Naive B cell (primary cell): ENCODE measurements at regions not wholly inside any gene's neighbourhood (a gene's known extent, or its start where the extent isn't known, plus 50 kb on each side); places are given as distances from the start of the nearest gene placed in this dataset.
"Not testable (repeated sequence)": the region's sequence is repeated elsewhere in the genome, so short reads cannot be mapped to it uniquely, and the experiment has no call there.

Experiments
- ATAC-seq, 2 donors: fragments of 150-1000 bp; cut with Tn5 transposase; 2 replicates each; pipeline ENCODE4 v1.10.0; 2021; ENCODE audit warnings: low read depth in 2 of 2, mild to moderate bottlenecking in 2 of 2, moderate library complexity in 2 of 2
- DNase-seq: peaks from one replicate; pipeline ENCODE4 v3.0.0; 2022
- H3K27ac Mint-ChIP-seq, 6 donors: one replicate each; pipeline ENCODE4 v1.8.0; 2020 to 2022; ENCODE audit warnings: mild to moderate bottlenecking in 6 of 6, mixed read lengths in 6 of 6, moderate library complexity in 5 of 6, inconsistent platforms in 2 of 6
- H3K27me3 Mint-ChIP-seq, 3 donors: one replicate each; pipeline ENCODE4 v1.8.0; 2021 to 2022; ENCODE audit warnings: mixed read lengths in 3 of 3, mild to moderate bottlenecking in 1 of 3
- H3K36me3 Mint-ChIP-seq, 2 donors: one replicate each; pipeline ENCODE4 v1.8.0; 2020 to 2022; ENCODE audit warnings: mixed read lengths in 2 of 2, inconsistent platforms in 1 of 2, mild to moderate bottlenecking in 1 of 2
- H3K4me1 Mint-ChIP-seq, 3 donors: one replicate each; pipeline ENCODE4 v1.8.0; 2020 to 2022; ENCODE audit warnings: mixed read lengths in 3 of 3, inconsistent platforms in 1 of 3, mild to moderate bottlenecking in 1 of 3, moderate library complexity in 1 of 3
- H3K4me3 Mint-ChIP-seq, 8 donors: one replicate each; pipeline ENCODE4 v1.8.0; 2020 to 2022; ENCODE audit warnings: mild to moderate bottlenecking in 8 of 8, mixed read lengths in 8 of 8, moderate library complexity in 8 of 8, inconsistent platforms in 2 of 8
- H3K9me3 Mint-ChIP-seq, 7 donors: one replicate each; pipeline ENCODE4 v1.8.0; 2020 to 2022; ENCODE audit warnings: mixed read lengths in 7 of 7, mild to moderate bottlenecking in 5 of 7, inconsistent platforms in 2 of 7, moderate library complexity in 1 of 7

GRCh38 chr1:146771409-146771808, 166.7 kb upstream of the NBPF12 start:
- not testable (repeated sequence) for H3K36me3 Mint-ChIP-seq, H3K27ac Mint-ChIP-seq, H3K9me3 Mint-ChIP-seq, H3K4me1 Mint-ChIP-seq, H3K4me3 Mint-ChIP-seq, DNase-seq, ATAC-seq, H3K27me3 Mint-ChIP-seq

- H3K27me3 Mint-ChIP-seq, DNase-seq, H3K4me1 Mint-ChIP-seq, H3K36me3 Mint-ChIP-seq, H3K9me3 Mint-ChIP-seq, ATAC-seq, H3K27ac Mint-ChIP-seq, H3K4me3 Mint-ChIP-seq: not testable (repeated sequence)
Measured at GRCh38 chr1:146770998-146771397, 167.1 kb upstream of the NBPF12 start.

- H3K36me3 Mint-ChIP-seq, H3K4me3 Mint-ChIP-seq, H3K27ac Mint-ChIP-seq, H3K4me1 Mint-ChIP-seq, DNase-seq, ATAC-seq: not testable (repeated sequence)
- peaks cover 1 to 10% (median 5%) of the 10 kb centered on the region in 7 donors for H3K9me3 Mint-ChIP-seq
- H3K27me3 Mint-ChIP-seq: peaks cover 6 to 12% (median 9%) of the 10 kb centered on the region in 3 donors
Measured at GRCh38 chr1:146763234-146763633, 174.9 kb upstream of the NBPF12 start.

- not testable (repeated sequence) for H3K9me3 Mint-ChIP-seq, H3K27ac Mint-ChIP-seq, DNase-seq, H3K36me3 Mint-ChIP-seq, H3K27me3 Mint-ChIP-seq, ATAC-seq, H3K4me3 Mint-ChIP-seq, H3K4me1 Mint-ChIP-seq
Measured at GRCh38 chr1:146756858-146757257, 181.3 kb upstream of the NBPF12 start.

- H3K4me3 Mint-ChIP-seq, H3K27me3 Mint-ChIP-seq, ATAC-seq, H3K4me1 Mint-ChIP-seq, H3K36me3 Mint-ChIP-seq, H3K27ac Mint-ChIP-seq, DNase-seq, H3K9me3 Mint-ChIP-seq: not testable (repeated sequence)
Measured at GRCh38 chr1:146748686-146749085, 189.4 kb upstream of the NBPF12 start.

GRCh38 chr1:146731981-146732680, 206.0 kb upstream of the NBPF12 start:
- not testable (repeated sequence) for ATAC-seq, H3K27ac Mint-ChIP-seq, H3K4me3 Mint-ChIP-seq, DNase-seq, H3K9me3 Mint-ChIP-seq, H3K4me1 Mint-ChIP-seq, H3K36me3 Mint-ChIP-seq, H3K27me3 Mint-ChIP-seq

GRCh38 chr1:146729642-146730344, 208.3 kb upstream of the NBPF12 start:
- DNase-seq: peak; percentile 19
- H3K27me3 Mint-ChIP-seq, H3K36me3 Mint-ChIP-seq, H3K9me3 Mint-ChIP-seq, H3K4me3 Mint-ChIP-seq, H3K4me1 Mint-ChIP-seq, H3K27ac Mint-ChIP-seq: not testable (repeated sequence)
- ATAC-seq: peak; percentile 71 to 91

- H3K36me3 Mint-ChIP-seq, H3K4me3 Mint-ChIP-seq: not testable (repeated sequence)
Measured at GRCh38 chr1:146715054-146715453, 223.1 kb upstream of the NBPF12 start.

GRCh38 chr1:146710838-146711521, 227.1 kb upstream of the NBPF12 start:
- H3K9me3 Mint-ChIP-seq, H3K4me3 Mint-ChIP-seq, H3K27me3 Mint-ChIP-seq, DNase-seq, H3K27ac Mint-ChIP-seq, H3K4me1 Mint-ChIP-seq, H3K36me3 Mint-ChIP-seq, ATAC-seq: not testable (repeated sequence)

More at GRCh38 chr1:146715054-146715453, 223.1 kb upstream of the NBPF12 start:
- ATAC-seq, H3K4me1 Mint-ChIP-seq, DNase-seq, H3K27ac Mint-ChIP-seq, H3K27me3 Mint-ChIP-seq, H3K9me3 Mint-ChIP-seq: not testable (repeated sequence)

GRCh38 chr1:146709302-146709701, 228.8 kb upstream of the NBPF12 start:
- peak overlapping the region in 1 of 6 donors; percentile 70 for H3K27ac Mint-ChIP-seq
- not testable (repeated sequence) for H3K4me3 Mint-ChIP-seq

GRCh38 chr1:146704162-146704724, 233.9 kb upstream of the NBPF12 start:
- H3K4me1 Mint-ChIP-seq, H3K27ac Mint-ChIP-seq, H3K4me3 Mint-ChIP-seq, ATAC-seq, H3K9me3 Mint-ChIP-seq, H3K27me3 Mint-ChIP-seq, H3K36me3 Mint-ChIP-seq, DNase-seq: not testable (repeated sequence)

More at GRCh38 chr1:146709302-146709701, 228.8 kb upstream of the NBPF12 start:
- H3K36me3 Mint-ChIP-seq, H3K4me1 Mint-ChIP-seq, ATAC-seq, H3K9me3 Mint-ChIP-seq, DNase-seq, H3K27me3 Mint-ChIP-seq: not testable (repeated sequence)

- H3K27me3 Mint-ChIP-seq: peaks cover 0 to 11% (median 0%) of the 10 kb centered on the region in 3 donors
- not testable (repeated sequence) for H3K4me1 Mint-ChIP-seq, DNase-seq, H3K36me3 Mint-ChIP-seq, H3K4me3 Mint-ChIP-seq, H3K27ac Mint-ChIP-seq, H3K9me3 Mint-ChIP-seq, ATAC-seq
Measured at GRCh38 chr1:146701320-146701719, 236.8 kb upstream of the NBPF12 start.

- not testable (repeated sequence) for DNase-seq, H3K4me3 Mint-ChIP-seq, ATAC-seq, H3K36me3 Mint-ChIP-seq, H3K4me1 Mint-ChIP-seq, H3K27ac Mint-ChIP-seq, H3K9me3 Mint-ChIP-seq
- peaks cover 0 to 11% (median 0%) of the 10 kb centered on the region in 3 donors for H3K27me3 Mint-ChIP-seq
Measured at GRCh38 chr1:146695388-146695787, 242.7 kb upstream of the NBPF12 start.

- not testable (repeated sequence) for H3K4me1 Mint-ChIP-seq, DNase-seq, H3K36me3 Mint-ChIP-seq, H3K4me3 Mint-ChIP-seq, H3K9me3 Mint-ChIP-seq, ATAC-seq, H3K27me3 Mint-ChIP-seq, H3K27ac Mint-ChIP-seq
Measured at GRCh38 chr1:146691798-146692197, 246.3 kb upstream of the NBPF12 start.
